ENCODE measurements at regions not wholly inside any gene's neighbourhood (a gene's known extent, or its start where the extent isn't known, plus 50 kb on each side); places are given as distances from the start of the nearest gene placed in this dataset.

- DNase-seq = peak; percentile 62
- Histone ChIP-seq H3K27ac (no peak overlapping the region), H3K9me3 (ENCODE audit: severe bottlenecking) (no peaks in the 10 kb centered on the region), H3K27me3 (ENCODE audit: insufficient read depth, low read depth, severe bottlenecking) (no peaks in the 10 kb centered on the region), H3K4me3 (ENCODE audit: low read depth, low read length) (no peak overlapping the region), H3K36me3 (no peaks in the 10 kb centered on the region)
- no peak for TF ChIP-seq CTCF (IDR thresholded peaks at IDR 0.05; ENCODE audit: low read depth, low read length)
These were observed 56.9 kb upstream of the PRSS23 start for GRCh38 chr11:86743223-86744118.

DNA sequence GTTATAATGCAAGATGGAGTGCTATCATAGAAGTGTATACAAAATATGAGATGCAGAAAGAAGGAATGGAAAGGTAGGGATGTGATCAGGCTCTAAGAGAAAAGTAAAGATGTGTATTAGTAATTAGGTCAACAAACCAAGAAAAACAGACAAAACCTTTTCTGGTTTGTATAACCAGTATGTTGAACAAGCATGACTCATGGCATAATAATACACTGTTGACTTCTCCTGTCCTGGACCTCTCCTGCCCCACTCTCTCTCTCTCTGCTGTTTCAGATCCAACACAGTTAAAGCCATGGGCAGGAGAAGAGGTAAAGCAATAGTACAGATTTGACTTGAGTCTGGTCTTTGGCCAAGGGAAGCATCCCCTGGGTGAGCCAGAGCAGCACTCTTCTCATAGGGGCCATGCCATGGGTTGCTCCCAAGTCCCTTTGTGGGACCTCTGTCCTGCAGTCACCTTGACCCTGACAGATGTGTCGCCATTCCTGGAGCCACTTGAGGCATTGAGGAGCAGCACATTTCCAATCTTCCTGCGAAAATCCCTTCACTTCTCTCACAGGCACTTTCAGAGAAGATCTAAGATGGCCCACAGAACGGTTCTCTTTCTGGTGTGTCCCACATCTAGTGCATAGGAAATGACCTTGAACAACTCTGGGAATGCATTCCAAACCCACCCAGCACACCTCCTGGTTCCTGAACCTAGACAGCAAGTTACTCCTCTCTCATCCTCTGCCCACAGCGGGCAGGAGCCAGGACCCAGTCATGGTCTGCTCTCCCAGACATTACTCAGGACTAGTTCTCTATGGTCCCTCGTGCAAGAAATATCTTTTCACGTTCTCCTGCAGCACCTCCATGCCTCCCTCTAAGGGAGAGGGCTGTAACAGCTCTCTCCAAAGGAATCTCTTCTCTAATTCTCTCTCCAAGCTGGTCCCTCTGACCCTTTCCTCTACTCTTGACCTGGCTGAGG lies 58.2 kb upstream of the PRSS23 start:
- no peaks in the 10 kb centered on the region for H3K27me3 ChIP-seq (ENCODE audit: insufficient read depth, low read depth, severe bottlenecking)
- no peaks in the 10 kb centered on the region for H3K36me3 ChIP-seq
- H3K9me3 ChIP-seq (ENCODE audit: severe bottlenecking) = no peaks in the 10 kb centered on the region
- TF ChIP-seq CTCF (IDR thresholded peaks at IDR 0.05; ENCODE audit: low read depth, low read length) = no peak
- H3K27ac ChIP-seq = no peak overlapping the region
- H3K4me3 ChIP-seq (ENCODE audit: low read depth, low read length) = no peak overlapping the region
- no peak for DNase-seq

DNA sequence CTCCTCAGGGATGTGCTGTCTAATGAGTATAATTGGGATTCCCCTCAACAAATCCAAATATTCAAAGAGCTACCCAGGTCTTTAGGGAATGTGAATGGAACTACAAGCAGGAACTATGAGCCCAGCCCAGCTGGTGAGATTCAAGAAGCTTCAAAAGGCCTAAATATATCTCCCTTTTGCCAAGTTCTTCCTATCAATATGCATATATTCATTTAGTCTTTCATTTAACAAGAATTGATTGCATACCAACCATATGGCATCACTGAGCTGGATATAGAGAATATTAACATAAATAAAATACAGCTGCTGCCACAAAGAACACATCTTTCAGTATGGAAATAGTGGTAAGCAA lies 58.9 kb upstream of the PRSS23 start:
- Histone ChIP-seq H3K4me3 (ENCODE audit: low read depth, low read length) (no peak overlapping the region), H3K9me3 (ENCODE audit: severe bottlenecking) (no peaks in the 10 kb centered on the region), H3K27ac (no peak overlapping the region), H3K27me3 (ENCODE audit: insufficient read depth, low read depth, severe bottlenecking) (no peaks in the 10 kb centered on the region), H3K36me3 (no peaks in the 10 kb centered on the region)
- TF ChIP-seq CTCF (IDR thresholded peaks at IDR 0.05; ENCODE audit: low read depth, low read length) = no peak
- DNase-seq = no peak

- no peak for DNase-seq
- Histone ChIP-seq H3K27me3 (ENCODE audit: insufficient read depth, low read depth, severe bottlenecking) (no peaks in the 10 kb centered on the region), H3K9me3 (ENCODE audit: severe bottlenecking) (no peaks in the 10 kb centered on the region), H3K36me3 (no peaks in the 10 kb centered on the region), H3K4me3 (ENCODE audit: low read depth, low read length) (no peak overlapping the region), H3K27ac (no peak overlapping the region)
- TF ChIP-seq CTCF (IDR thresholded peaks at IDR 0.05; ENCODE audit: low read depth, low read length) = no peak
These were observed 59.5 kb upstream of the PRSS23 start for GRCh38 chr11:86740628-86741483.

- H3K4me3 ChIP-seq (ENCODE audit: low read depth, low read length) = no peak overlapping the region
- no peak overlapping the region for H3K27ac ChIP-seq
- H3K9me3 ChIP-seq (ENCODE audit: severe bottlenecking) = no peaks in the 10 kb centered on the region
- H3K36me3 ChIP-seq = no peaks in the 10 kb centered on the region
- no peaks in the 10 kb centered on the region for H3K27me3 ChIP-seq (ENCODE audit: insufficient read depth, low read depth, severe bottlenecking)
- no peak for DNase-seq
- no peak for TF ChIP-seq CTCF (IDR thresholded peaks at IDR 0.05; ENCODE audit: low read depth, low read length)
These were observed 61.8 kb upstream of the PRSS23 start for GRCh38 chr11:86738568-86738967.

Data from WERI-Rb-1 (cell line).